NB4 (cell line): ENCODE measurements at regions not wholly inside any gene's neighbourhood (a gene's known extent, or its start where the extent isn't known, plus 50 kb on each side); places are given as distances from the start of the nearest gene placed in this dataset.

Source experiments
- MAX ChIP-seq: IDR thresholded peaks from 2 replicates; pipeline ENCODE4 v1.6.1; 2011; ENCODE audit warnings: low read depth, low read length
- TF ChIP-seq, protein P1 (sequence below): IDR thresholded peaks from one replicate; pipeline ENCODE4 v1.5.1; 2012; ENCODE audit warnings: low read depth, low read length

- TF ChIP-seq, protein P1, sequence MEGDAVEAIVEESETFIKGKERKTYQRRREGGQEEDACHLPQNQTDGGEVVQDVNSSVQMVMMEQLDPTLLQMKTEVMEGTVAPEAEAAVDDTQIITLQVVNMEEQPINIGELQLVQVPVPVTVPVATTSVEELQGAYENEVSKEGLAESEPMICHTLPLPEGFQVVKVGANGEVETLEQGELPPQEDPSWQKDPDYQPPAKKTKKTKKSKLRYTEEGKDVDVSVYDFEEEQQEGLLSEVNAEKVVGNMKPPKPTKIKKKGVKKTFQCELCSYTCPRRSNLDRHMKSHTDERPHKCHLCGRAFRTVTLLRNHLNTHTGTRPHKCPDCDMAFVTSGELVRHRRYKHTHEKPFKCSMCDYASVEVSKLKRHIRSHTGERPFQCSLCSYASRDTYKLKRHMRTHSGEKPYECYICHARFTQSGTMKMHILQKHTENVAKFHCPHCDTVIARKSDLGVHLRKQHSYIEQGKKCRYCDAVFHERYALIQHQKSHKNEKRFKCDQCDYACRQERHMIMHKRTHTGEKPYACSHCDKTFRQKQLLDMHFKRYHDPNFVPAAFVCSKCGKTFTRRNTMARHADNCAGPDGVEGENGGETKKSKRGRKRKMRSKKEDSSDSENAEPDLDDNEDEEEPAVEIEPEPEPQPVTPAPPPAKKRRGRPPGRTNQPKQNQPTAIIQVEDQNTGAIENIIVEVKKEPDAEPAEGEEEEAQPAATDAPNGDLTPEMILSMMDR, result no peak
- no peak for TF ChIP-seq MAX
Measured at GRCh38 chr4:123783921-123784320, 387.3 kb downstream of the SPRY1 start.
